IgD-negative memory B cell (primary cell): ENCODE measurements at regions not wholly inside any gene's neighbourhood (a gene's known extent, or its start where the extent isn't known, plus 50 kb on each side); places are given as distances from the start of the nearest gene placed in this dataset.

Experiments
- H3K27ac Mint-ChIP-seq, 3 donors: one replicate each; pipeline ENCODE4 v1.8.0; 2020 to 2022; ENCODE audit warnings: mild to moderate bottlenecking in 3 of 3, mixed read lengths in 3 of 3, moderate library complexity in 1 of 3
- H3K27me3 Mint-ChIP-seq: one replicate; pipeline ENCODE4 v1.8.0; 2021; ENCODE audit warnings: mixed read lengths
- H3K36me3 Mint-ChIP-seq: one replicate; pipeline ENCODE4 v1.8.0; 2020; ENCODE audit warnings: mild to moderate bottlenecking, mixed read lengths
- H3K4me1 Mint-ChIP-seq, 3 donors: one replicate each; pipeline ENCODE4 v1.8.0; 2020 to 2022; ENCODE audit warnings: mixed read lengths in 3 of 3, mild to moderate bottlenecking in 1 of 3
- H3K4me3 Mint-ChIP-seq, 4 donors: one replicate each; pipeline ENCODE4 v1.8.0; 2020 to 2022; ENCODE audit warnings: mild to moderate bottlenecking in 4 of 4, mixed read lengths in 4 of 4, moderate library complexity in 3 of 4
- H3K9me3 Mint-ChIP-seq, 3 donors: one replicate each; pipeline ENCODE4 v1.8.0; 2020 to 2021; ENCODE audit warnings: mixed read lengths in 3 of 3, mild to moderate bottlenecking in 1 of 3

DNA sequence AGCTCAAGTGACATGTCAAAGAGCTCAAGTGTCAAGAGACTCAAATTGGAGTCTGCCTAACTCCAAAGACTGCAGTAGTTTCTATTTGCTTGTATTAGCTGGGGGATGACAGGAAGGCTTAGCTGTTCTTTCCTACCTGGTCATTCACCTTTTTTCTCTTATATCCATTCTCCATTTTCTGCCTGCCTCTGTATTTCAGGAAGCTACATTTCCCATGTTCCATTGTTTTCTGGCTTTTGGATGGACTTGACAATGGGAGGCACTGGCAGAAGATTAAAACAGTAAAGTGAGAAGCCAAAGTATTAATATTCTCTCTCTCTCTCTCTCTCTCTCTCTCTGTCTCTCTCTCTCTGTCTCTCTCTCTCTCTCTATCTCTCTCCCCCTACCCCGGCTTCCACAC lies 135.7 kb upstream of the ADAMTS18 start:
- Mint-ChIP-seq H3K4me3 (no peak overlapping the region), H3K36me3 (no peaks in the 10 kb centered on the region), H3K27ac (no peak overlapping the region), H3K9me3 (peaks cover 0 to 2% (median 0%) of the 10 kb centered on the region in 3 donors), H3K4me1 (no peaks in the 10 kb centered on the region), H3K27me3 (peaks cover 2% of the 10 kb centered on the region)

DNA sequence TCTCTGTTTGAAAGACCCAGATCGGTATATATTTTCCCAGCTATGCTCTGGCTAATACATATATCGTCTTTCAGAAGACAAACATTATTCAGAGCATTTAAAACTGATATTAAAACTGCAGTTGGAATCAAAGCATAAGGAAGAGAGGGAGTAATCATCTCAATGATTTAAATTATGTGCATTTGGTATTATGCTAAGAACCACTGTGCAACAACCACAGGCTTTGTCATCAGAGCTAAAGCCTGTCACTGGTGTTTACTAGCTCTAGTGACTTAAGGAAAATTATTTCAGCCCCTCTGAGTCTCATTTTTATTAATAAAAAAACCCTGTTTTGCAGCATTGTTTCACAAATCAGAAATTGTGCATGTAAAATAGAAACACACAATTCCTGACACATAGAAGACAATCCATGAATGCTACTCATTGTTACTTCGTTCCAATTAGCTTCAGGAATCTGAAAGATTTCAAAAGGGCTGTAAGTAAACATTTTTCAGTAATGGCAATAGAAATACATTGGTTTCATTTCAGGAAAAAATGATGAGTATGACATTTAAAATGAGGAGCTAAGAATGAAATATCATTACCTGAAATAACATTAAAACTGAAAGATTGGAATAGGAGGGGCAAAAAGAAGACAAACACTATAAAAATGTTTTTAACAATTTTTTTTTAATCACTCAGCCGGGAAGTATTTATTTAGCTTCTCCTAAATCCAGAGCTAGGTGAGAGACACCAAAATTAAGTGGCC lies 136.5 kb upstream of the ADAMTS18 start:
- Mint-ChIP-seq H3K27me3 (peaks cover 2% of the 10 kb centered on the region), H3K36me3 (no peaks in the 10 kb centered on the region), H3K9me3 (peaks cover 0 to 2% (median 0%) of the 10 kb centered on the region in 3 donors), H3K27ac (no peak overlapping the region), H3K4me1 (no peaks in the 10 kb centered on the region), H3K4me3 (no peak overlapping the region)

DNA sequence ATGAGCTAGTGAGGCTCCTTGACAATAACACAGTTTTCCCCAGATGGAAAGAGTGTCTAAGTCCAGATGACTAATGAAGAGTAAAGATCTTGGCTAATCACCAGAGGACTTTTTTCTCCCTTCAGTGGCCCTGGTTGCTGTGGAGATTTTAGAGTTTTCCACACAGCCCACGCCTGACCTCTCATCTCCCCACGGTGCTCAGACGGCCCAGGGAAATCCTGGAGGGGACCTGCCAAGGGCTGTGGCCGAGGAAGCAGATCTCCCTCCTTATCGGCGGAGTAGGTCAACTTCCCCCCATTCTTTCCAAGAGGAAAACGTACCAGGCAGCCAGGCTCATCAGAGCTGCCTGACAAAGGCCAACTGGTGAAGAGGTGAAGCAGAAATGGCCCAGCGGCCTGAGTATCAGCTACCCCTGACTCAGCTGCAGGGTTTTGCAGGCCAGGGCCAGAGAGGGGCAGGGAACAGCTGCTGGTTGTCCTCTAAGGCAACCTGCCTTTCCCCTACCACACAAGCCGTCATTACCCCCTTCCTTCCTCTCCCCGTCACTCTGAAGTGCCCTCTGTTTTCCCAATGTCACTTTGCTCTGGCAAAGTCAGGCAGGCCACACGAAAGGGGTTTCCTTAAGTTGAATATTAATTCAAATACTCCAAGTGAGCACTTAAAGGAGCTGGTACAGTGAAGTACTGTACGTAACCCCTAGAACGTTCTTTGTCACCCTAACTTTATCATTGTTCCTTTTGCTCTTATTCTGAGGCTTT lies 140.2 kb upstream of the ADAMTS18 start:
- no peaks in the 10 kb centered on the region for H3K4me1 Mint-ChIP-seq
- H3K9me3 Mint-ChIP-seq, result peaks cover 0 to 2% (median 0%) of the 10 kb centered on the region in 3 donors
- peaks cover 4% of the 10 kb centered on the region for H3K27me3 Mint-ChIP-seq
- H3K27ac Mint-ChIP-seq, result no peak overlapping the region
- no peak overlapping the region for H3K4me3 Mint-ChIP-seq
- no peaks in the 10 kb centered on the region for H3K36me3 Mint-ChIP-seq

DNA sequence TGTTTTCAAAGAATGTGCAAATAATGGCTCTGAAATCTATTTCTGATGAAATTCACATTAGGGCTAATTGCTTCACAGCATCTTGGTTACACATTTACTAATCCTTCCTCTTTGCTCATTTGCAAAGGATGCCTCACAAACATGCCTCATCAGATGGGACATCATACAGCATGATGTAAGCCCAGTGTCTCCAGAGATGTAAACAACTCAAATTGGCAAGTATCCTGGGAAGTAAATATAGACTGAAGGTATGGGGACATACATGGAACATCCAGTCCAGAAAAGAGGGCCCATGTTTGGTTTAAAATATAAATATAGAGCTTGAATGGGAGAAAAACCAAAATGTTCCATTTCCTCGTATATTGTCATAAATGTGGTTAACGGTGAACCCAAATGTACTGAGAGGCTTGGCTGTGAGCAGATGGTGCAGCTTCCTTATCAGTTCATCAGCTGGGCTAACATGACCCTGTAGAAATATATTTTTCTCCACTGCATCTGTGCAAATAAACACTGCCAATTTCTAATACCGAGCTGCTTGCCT lies 142.9 kb upstream of the NUDT7 start:
- Mint-ChIP-seq H3K36me3 (no peaks in the 10 kb centered on the region), H3K9me3 (no peaks in the 10 kb centered on the region), H3K4me3 (no peak overlapping the region), H3K4me1 (peaks cover 0 to 2% (median 0%) of the 10 kb centered on the region in 3 donors), H3K27me3 (peaks cover 7% of the 10 kb centered on the region), H3K27ac (no peak overlapping the region)

DNA sequence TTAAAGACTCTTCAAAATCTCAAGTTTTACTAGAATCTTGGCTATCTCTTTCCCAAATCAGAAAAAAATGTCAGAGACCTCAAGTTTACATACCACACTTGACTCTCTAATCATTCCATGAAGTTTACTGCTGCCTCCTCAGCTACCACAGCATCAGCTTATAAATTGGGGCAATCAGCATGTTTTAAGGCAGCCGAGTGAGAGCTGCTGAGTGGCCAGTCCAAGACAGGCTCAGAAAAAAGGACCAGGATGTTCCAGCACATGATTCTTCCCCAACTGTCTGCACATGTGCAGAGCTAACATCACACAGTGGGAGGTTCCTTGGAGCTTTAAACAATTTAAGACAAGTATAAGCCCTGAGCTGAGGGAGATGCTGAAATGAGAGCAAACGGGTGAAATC lies 140.6 kb upstream of the NUDT7 start:
- peaks cover 14% of the 10 kb centered on the region for H3K27me3 Mint-ChIP-seq
- H3K36me3 Mint-ChIP-seq, result no peaks in the 10 kb centered on the region
- peaks cover 0 to 2% (median 0%) of the 10 kb centered on the region in 3 donors for H3K4me1 Mint-ChIP-seq
- H3K4me3 Mint-ChIP-seq, result no peak overlapping the region
- no peaks in the 10 kb centered on the region for H3K9me3 Mint-ChIP-seq
- no peak overlapping the region for H3K27ac Mint-ChIP-seq

DNA sequence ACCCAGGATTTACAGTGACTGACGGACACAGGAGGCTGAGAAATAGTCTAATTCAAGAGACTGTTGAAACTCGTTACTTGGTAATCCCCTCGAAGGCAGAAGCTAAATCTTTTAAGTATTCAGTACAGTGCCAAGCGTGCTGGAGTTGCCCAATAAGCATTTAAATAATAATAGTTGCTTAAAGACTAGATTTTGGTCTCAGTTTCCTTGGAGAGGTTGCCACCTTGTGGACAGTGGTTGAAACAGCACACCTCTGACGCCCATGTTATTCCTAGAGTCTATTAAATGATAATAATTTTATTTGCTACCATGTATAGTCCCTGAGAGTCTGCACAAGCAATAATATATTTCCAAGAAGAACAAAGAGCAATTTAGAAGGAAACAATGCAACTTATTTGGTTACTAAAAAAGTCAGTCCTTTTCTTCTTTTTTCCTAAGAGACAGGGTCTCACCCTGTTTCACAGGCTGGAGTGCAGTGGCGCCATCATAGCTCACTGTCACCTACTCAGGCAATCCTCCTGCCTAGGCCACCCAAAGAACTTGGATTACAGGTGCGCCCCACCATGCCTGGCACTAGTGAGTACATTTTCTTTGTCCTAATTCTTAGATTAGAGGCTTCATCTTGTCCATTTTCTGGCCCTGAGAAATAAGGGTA lies 138.0 kb upstream of the NUDT7 start:
- Mint-ChIP-seq H3K36me3 (no peaks in the 10 kb centered on the region), H3K4me1 (peaks cover 0 to 2% (median 0%) of the 10 kb centered on the region in 3 donors), H3K27me3 (peaks cover 17% of the 10 kb centered on the region), H3K9me3 (no peaks in the 10 kb centered on the region), H3K27ac (no peak overlapping the region), H3K4me3 (no peak overlapping the region)

DNA sequence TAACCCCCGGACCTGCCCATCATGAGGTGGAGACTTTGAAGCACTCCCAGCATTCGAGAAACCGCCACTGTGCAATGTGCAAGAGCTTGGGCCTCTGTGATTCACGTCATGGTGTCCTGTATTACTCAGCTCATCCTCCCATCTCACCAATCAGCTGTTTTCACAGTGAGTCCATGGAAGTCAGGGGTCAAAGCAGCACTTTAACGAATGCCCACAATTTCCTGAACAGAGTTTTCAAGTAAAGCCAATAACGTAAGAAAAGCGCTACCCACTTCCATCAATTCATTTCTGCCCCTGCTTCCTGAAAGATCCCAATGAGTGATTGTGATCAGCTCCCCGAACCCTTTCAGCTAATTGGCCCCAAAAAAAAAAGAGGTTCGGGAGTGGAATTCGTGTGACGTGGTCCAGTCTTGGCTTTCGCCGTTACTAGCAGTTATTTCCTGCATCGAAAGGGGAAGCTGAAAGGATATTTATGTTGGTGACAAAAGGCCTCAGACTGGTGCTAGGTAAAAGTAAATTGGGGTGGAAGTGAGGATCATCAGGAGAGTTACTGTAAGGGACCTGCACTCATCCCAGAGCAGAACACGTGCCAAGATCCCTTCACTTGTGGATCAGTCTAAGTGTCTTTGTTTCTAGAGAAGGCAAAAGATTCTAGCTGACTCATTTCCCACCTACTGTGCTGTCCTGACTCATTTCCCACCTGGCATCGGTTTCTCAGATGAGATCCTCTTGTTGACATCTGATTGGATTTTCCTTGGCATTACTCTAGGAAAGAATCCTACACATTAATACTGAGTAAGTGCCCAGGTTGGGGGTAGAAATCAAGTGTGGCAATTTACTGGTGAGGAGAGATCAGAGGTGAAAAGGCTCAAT lies 136.7 kb upstream of the NUDT7 start:
- H3K27me3 Mint-ChIP-seq, result peaks cover 17% of the 10 kb centered on the region
- peaks cover 0 to 2% (median 0%) of the 10 kb centered on the region in 3 donors for H3K4me1 Mint-ChIP-seq
- H3K27ac Mint-ChIP-seq, result no peak overlapping the region
- H3K36me3 Mint-ChIP-seq, result no peaks in the 10 kb centered on the region
- H3K9me3 Mint-ChIP-seq, result no peaks in the 10 kb centered on the region
- no peak overlapping the region for H3K4me3 Mint-ChIP-seq

DNA sequence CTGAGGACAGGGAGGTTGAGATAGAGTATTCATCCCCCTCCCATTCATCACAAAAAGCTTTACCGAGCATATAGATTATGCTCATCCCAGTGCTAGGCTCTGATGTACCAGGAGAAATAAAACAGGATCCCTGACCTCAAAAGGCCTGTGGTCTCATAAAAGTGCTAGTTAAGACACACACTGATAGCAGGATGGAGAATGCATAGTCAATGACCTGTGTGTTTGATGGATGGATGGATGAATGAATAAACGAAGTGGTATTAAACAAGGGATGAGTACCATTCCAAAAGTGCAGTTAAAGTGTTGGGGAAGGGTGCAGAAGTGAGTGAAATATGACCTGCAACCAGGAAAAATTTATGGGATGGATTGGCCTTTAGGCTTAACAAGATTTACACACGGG lies 133.9 kb upstream of the NUDT7 start:
- Mint-ChIP-seq H3K27me3 (peaks cover 12% of the 10 kb centered on the region), H3K4me3 (no peak overlapping the region), H3K9me3 (no peaks in the 10 kb centered on the region), H3K4me1 (no peaks in the 10 kb centered on the region), H3K27ac (no peak overlapping the region), H3K36me3 (peaks cover 1% of the 10 kb centered on the region)

DNA sequence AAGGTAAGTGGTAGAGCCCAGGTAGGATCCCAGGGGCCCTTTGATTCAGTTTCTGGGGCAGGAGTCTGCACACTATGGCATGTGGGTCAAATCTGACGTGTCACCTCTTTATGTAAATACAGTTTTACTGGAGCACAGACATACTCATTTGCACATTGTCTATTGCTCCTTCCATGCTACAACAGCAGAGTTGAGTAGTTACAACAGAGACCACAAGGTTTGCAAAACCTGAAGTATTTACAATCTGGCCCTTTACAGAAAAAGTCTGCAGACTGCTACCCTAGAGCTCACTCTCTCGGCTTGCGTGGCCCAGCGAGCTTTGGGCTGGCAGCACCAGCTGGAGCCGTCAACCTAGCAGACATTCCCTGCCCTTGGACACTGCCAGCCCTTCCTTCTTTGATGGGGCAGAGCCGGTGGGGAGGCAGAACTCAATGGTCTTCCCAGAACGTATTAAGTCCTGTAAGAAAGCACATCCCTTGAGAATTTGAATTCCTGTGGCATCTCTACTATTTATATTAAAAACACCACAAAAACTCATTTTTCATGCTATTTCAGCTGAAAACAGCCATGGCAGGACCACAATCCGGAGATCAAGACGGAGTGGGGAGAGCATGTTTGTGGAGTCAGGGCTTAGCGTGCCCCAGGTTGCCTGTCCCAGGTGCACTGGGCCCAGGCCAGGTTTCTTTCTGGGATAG lies 133.1 kb upstream of the NUDT7 start:
- Mint-ChIP-seq H3K4me1 (no peaks in the 10 kb centered on the region), H3K9me3 (no peaks in the 10 kb centered on the region), H3K27me3 (peaks cover 12% of the 10 kb centered on the region), H3K36me3 (peaks cover 1% of the 10 kb centered on the region), H3K4me3 (no peak overlapping the region), H3K27ac (no peak overlapping the region)

DNA sequence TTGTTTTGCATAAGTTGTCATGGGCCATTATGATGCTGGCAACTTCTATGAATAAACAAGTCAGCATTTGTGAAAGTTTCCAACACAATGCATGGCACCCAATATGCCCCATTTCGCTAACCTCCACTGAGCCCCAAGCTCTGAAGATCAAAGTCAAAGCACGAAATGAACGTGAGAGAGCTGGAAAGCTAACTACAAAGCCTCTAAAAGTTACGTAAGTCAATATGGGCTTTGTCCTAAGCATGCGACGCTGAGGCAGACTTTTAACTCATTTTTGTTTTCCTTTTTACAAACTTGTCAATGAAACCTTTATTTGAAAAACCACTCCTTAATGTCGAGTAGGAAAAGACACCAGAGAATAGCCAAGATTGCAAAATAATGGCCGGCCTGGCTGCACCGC lies 131.6 kb upstream of the NUDT7 start:
- Mint-ChIP-seq H3K4me1 (no peaks in the 10 kb centered on the region), H3K4me3 (no peak overlapping the region), H3K27ac (no peak overlapping the region), H3K27me3 (peaks cover 8% of the 10 kb centered on the region), H3K9me3 (no peaks in the 10 kb centered on the region), H3K36me3 (peaks cover 3% of the 10 kb centered on the region)

DNA sequence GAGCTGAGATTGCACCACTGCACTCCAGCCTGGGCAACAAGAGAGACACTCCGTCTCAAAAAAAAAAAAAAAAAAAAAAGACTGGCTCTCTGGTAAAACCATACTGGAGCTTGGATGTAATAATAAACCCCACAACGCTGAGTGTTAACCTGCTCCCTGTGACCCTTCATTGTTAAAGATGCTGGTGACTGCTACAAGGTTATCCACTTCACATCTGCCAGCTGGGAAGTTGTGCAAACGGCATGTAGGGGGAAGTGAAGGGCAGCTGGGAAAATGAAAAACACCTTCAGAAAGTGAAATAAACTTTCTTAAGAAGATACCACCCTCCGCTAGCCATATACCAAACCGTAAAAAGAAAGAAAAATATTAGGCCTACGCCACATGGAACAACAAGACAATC lies 131.0 kb upstream of the NUDT7 start:
- Mint-ChIP-seq H3K36me3 (peaks cover 3% of the 10 kb centered on the region), H3K27me3 (peaks cover 5% of the 10 kb centered on the region), H3K27ac (no peak overlapping the region), H3K4me1 (no peaks in the 10 kb centered on the region), H3K4me3 (no peak overlapping the region), H3K9me3 (peaks cover 0 to 2% (median 0%) of the 10 kb centered on the region in 3 donors)

DNA sequence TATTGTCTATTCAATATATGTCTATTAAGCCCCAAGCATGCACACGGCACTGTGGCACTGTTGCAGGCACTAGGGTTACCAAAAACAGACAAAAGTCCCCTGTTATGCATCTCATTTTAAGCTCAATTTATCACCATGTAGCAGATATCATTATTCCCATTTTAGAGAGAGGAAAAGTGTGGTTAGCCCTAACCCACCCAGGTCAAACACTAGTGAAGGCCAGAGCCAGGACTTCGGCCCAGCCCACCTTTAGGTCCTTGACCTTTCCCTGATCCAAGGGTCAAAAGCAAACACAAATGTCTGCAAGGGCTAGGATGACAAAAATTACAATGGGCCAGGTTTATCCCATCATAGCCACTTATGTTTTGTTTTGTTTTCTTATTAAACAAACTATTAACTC lies 130.3 kb upstream of the NUDT7 start:
- Mint-ChIP-seq H3K36me3 (peaks cover 3% of the 10 kb centered on the region), H3K9me3 (peaks cover 0 to 3% (median 0%) of the 10 kb centered on the region in 3 donors), H3K27ac (no peak overlapping the region)

DNA sequence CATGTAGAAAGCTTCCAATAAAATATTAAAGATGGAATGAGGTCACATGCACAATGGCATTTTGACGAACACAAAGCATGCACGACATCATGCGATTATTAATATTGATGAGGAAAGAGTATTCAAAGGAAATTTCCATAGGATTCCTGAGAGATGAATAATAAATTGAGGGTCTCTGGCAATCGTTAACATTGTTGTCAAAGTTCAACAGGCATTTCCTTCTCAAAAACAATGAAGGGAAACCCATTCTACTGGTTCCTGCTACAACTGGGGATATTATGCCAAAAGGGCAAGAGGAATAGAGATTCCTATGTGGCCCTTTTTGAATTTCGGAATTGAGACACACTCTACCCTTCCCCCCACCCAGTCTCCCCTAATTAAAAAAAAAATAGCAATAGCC lies 128.3 kb upstream of the NUDT7 start:
- Mint-ChIP-seq H3K27me3 (peaks cover 4% of the 10 kb centered on the region), H3K4me3 (no peak overlapping the region), H3K36me3 (peaks cover 3% of the 10 kb centered on the region), H3K9me3 (peaks cover 0 to 3% (median 0%) of the 10 kb centered on the region in 3 donors), H3K27ac (no peak overlapping the region), H3K4me1 (no peaks in the 10 kb centered on the region)

More for the DNA sequence above, 130.3 kb upstream of the NUDT7 start:
- H3K4me1 Mint-ChIP-seq, result no peaks in the 10 kb centered on the region
- H3K27me3 Mint-ChIP-seq, result peaks cover 4% of the 10 kb centered on the region
- H3K4me3 Mint-ChIP-seq, result no peak overlapping the region
